Calu3 (cell line): ENCODE measurements at regions not wholly inside any gene's neighbourhood (a gene's known extent, or its start where the extent isn't known, plus 50 kb on each side); places are given as distances from the start of the nearest gene placed in this dataset.

ENCODE experiments used
- BruUV-seq: library from RNA; stranded (reverse); fragments of 400-500 nt; replicated peaks from 2 replicates; lab custom pipeline; 2021; lab: Mats Ljungman, UMichigan
- CTCF ChIA-PET: fragments of 300-600 bp; sonication (Branson Sonifier 250); formaldehyde crosslinking; loops from one replicate; lab custom pipeline; 2022; ENCODE audit warnings: antibody characterized with exemption; lab: Charles Lee
- DNase-seq: peaks from one replicate; pipeline ENCODE4 v3.0.0; 2022
- H3K27ac Mint-ChIP-seq: one replicate; pipeline ENCODE4 v1.8.0; 2022; ENCODE audit warnings: mixed read lengths; ENCODE audit not compliant: unreplicated experiment
- H3K27me3 Mint-ChIP-seq: one replicate; pipeline ENCODE4 v1.8.0; 2022; ENCODE audit warnings: mixed read lengths; ENCODE audit not compliant: unreplicated experiment
- H3K36me3 Mint-ChIP-seq: one replicate; pipeline ENCODE4 v1.8.0; 2022; ENCODE audit warnings: mild to moderate bottlenecking, moderate library complexity, mixed read lengths; ENCODE audit not compliant: insufficient read depth, unreplicated experiment
- H3K4me1 Mint-ChIP-seq: one replicate; pipeline ENCODE4 v1.8.0; 2022; ENCODE audit warnings: mild to moderate bottlenecking, low read depth, mixed read lengths; ENCODE audit not compliant: unreplicated experiment
- H3K4me3 Mint-ChIP-seq: one replicate; pipeline ENCODE4 v1.8.0; 2022; ENCODE audit warnings: mild to moderate bottlenecking, low read depth, moderate library complexity, mixed read lengths; ENCODE audit not compliant: unreplicated experiment
- H3K9me3 Mint-ChIP-seq: one replicate; pipeline ENCODE4 v1.8.0; 2022; ENCODE audit warnings: low read depth, mixed read lengths; ENCODE audit not compliant: unreplicated experiment
- CTCF ChIP-seq: fragments of 200-600 bp; IDR thresholded peaks from one replicate; pipeline ENCODE4 v1.8.0; 2022; ENCODE audit warnings: antibody characterized with exemption; ENCODE audit not compliant: unreplicated experiment
- intact Hi-C: fragments of 100-400 bp; cut with micrococcal nuclease; formaldehyde crosslinking; loops from one replicate; pipeline ENCODE4 v1.10.0; 2022; ENCODE audit not compliant: unreplicated experiment

GRCh38 chr3:132783152-132783551, 60.9 kb upstream of the NPHP3 start:
- H3K36me3 Mint-ChIP-seq: no peaks in the 10 kb centered on the region
- CTCF ChIA-PET: interaction anchor here (0.8 kb wide), 1 partner anchor 11 kb away, joined by 4 read pairs; no protein-coding TSS in a partner anchor
- H3K27me3 Mint-ChIP-seq: peaks cover 51% of the 10 kb centered on the region
- no peak for DNase-seq
- H3K27ac Mint-ChIP-seq: no peak overlapping the region
- H3K4me3 Mint-ChIP-seq: no peak overlapping the region
- BruUV-seq: no TSS peak
- no peaks in the 10 kb centered on the region for H3K4me1 Mint-ChIP-seq
- no peak for TF ChIP-seq CTCF
- intact Hi-C loops: no loop called here
- H3K9me3 Mint-ChIP-seq: no peaks in the 10 kb centered on the region

DNA sequence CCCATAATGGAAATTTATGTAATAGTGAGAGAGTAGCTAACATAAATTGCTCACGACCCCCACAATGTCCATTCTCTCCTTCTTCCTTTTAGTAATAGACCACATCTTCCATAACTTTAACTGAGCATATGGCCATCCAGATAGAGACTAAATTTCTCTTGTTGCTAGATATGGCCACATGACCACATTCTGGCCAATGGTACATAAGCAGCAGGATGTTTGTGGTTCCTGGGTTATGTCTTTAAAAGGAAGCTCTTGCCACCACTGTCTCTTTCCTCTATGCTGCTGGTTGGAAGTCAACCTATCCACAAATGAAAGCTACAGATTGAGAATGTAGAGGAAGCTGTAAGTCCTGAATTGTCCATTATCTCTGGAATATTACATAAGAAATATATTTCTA, 59.7 kb upstream of the NPHP3 start:
- intact Hi-C loops: no loop called here
- no peak overlapping the region for H3K4me3 Mint-ChIP-seq
- H3K27ac Mint-ChIP-seq: no peak overlapping the region
- peaks cover 39% of the 10 kb centered on the region for H3K27me3 Mint-ChIP-seq
- no TSS peak for BruUV-seq
- no peak for TF ChIP-seq CTCF
- no peaks in the 10 kb centered on the region for H3K9me3 Mint-ChIP-seq
- CTCF ChIA-PET: interaction anchor here (1.0 to 1.7 kb wide), 2 partner anchors 11 kb away, joined by 4 to 5 read pairs; no protein-coding TSS in a partner anchor
- no peak for DNase-seq
- H3K4me1 Mint-ChIP-seq: no peaks in the 10 kb centered on the region
- no peaks in the 10 kb centered on the region for H3K36me3 Mint-ChIP-seq

GRCh38 chr3:132777171-132777570, 55.0 kb upstream of the NPHP3 start:
- Mint-ChIP-seq H3K36me3 (no peaks in the 10 kb centered on the region), H3K27ac (no peak overlapping the region), H3K9me3 (no peaks in the 10 kb centered on the region), H3K27me3 (peaks cover 27% of the 10 kb centered on the region), H3K4me1 (no peaks in the 10 kb centered on the region), H3K4me3 (no peak overlapping the region)
- CTCF ChIA-PET: no interaction called here
- no peak for DNase-seq
- no TSS peak for BruUV-seq
- intact Hi-C loops: no loop called here
- no peak for TF ChIP-seq CTCF

- Mint-ChIP-seq H3K27me3 (peaks cover 23% of the 10 kb centered on the region), H3K36me3 (no peaks in the 10 kb centered on the region)
These were observed 50.9 kb upstream of the NPHP3 start for GRCh38 chr3:132773071-132773619.

More at GRCh38 chr3:132773071-132773619, 50.9 kb upstream of the NPHP3 start:
- CTCF ChIA-PET: no interaction called here
- BruUV-seq: no TSS peak
- H3K27ac Mint-ChIP-seq: no peak overlapping the region
- no peak for TF ChIP-seq CTCF
- no peaks in the 10 kb centered on the region for H3K4me1 Mint-ChIP-seq
- intact Hi-C loops: no loop called here
- DNase-seq: no peak
- peaks cover under 1% of the 10 kb centered on the region for H3K9me3 Mint-ChIP-seq
- no peak overlapping the region for H3K4me3 Mint-ChIP-seq
